ENCODE measurements at regions not wholly inside any gene's neighbourhood (a gene's known extent, or its start where the extent isn't known, plus 50 kb on each side); places are given as distances from the start of the nearest gene placed in this dataset.

DNA sequence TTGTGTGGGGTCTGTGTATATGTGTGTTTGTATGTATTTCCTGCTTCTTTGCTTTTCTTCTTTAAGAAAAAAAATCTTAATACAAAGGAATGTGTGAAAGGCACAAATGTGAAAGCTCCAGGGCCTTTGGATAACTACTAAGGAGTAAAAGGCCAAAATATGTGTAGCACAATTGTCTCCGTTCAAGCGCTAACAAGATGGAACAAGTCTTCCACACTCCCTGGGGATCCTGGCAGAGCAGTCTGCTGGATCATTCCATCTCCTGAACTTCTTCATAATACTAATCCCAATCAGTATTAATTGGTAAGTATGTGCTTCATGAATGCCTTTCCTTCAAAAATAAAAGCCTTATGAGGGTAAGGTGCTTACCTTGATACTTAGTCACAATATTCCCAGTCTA, 462.5 kb upstream of the TBX3 start:
- no peak for TF ChIP-seq GATA1 (IDR thresholded peaks at IDR 0.05; ENCODE audit: low read depth, low read length)
- no peak for TF ChIP-seq POLR2A (IDR thresholded peaks at IDR 0.05; ENCODE audit: low read length)
- DNase-seq: no peak

GRCh38 chr12:115144425-115144824, 460.4 kb upstream of the TBX3 start:
- no peak for DNase-seq
- no peak for TF ChIP-seq GATA1 (IDR thresholded peaks at IDR 0.05; ENCODE audit: low read depth, low read length)
- TF ChIP-seq POLR2A (IDR thresholded peaks at IDR 0.05; ENCODE audit: low read length): no peak

GRCh38 chr12:115140981-115141655, 457.1 kb upstream of the TBX3 start:
- TF ChIP-seq POLR2A (IDR thresholded peaks at IDR 0.05; ENCODE audit: low read length) (no peak), GATA1 (IDR thresholded peaks at IDR 0.05; ENCODE audit: low read depth, low read length) (no peak)
- DNase-seq: no peak

- TF ChIP-seq POLR2A (IDR thresholded peaks at IDR 0.05; ENCODE audit: low read length) (no peak), GATA1 (IDR thresholded peaks at IDR 0.05; ENCODE audit: low read depth, low read length) (no peak)
- DNase-seq: no peak
Observed at GRCh38 chr12:115137812-115138521, 454.0 kb upstream of the TBX3 start.

DNA sequence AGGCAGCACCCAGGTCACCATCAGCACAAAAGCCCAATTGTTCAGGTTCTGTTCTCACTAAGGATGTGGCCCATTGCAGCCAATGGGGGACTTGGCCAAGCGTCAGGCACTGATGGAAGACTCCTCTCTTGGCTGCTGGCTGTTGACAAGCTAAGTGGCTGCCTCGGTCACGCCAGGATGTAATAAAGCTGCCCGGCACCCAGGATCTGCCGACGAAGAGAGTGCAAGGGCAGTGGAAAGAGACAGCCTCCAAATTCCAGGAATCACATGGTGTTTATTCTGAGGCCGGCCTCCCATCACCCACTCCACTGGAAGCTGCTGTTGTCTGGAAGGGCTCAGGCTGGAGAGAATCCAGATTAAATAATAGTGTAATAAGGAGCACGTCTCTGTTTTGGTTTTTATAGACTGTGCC, 451.8 kb upstream of the TBX3 start:
- no peak for DNase-seq
- TF ChIP-seq POLR2A (IDR thresholded peaks at IDR 0.05; ENCODE audit: low read length): no peak
- no peak for TF ChIP-seq GATA1 (IDR thresholded peaks at IDR 0.05; ENCODE audit: low read depth, low read length)

DNA sequence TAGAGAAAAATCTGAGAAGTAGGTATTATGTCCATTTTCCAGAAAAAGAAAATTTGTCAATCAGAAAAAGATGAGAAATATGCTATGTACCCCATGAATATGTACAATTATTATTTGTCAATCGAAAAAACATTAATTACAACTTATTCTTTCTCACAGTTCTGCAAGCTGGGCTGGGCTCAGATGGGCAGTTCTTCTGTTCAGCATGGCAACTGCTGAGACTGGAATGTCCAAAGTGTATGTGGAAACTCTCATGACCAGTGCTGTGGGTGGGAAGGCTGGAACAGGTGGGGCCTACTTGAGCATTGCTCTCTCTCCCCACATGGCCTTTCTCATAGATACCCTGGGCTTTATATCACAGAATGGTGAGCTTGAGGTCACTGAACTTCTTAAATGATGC, 450.3 kb upstream of the TBX3 start:
- no peak for TF ChIP-seq GATA1 (IDR thresholded peaks at IDR 0.05; ENCODE audit: low read depth, low read length)
- TF ChIP-seq POLR2A (IDR thresholded peaks at IDR 0.05; ENCODE audit: low read length): no peak
- DNase-seq: no peak

- no peak for DNase-seq
- no peak for TF ChIP-seq POLR2A (IDR thresholded peaks at IDR 0.05; ENCODE audit: low read length)
- no peak for TF ChIP-seq GATA1 (IDR thresholded peaks at IDR 0.05; ENCODE audit: low read depth, low read length)
Observed at GRCh38 chr12:115132905-115133304, 448.9 kb upstream of the TBX3 start.

DNA sequence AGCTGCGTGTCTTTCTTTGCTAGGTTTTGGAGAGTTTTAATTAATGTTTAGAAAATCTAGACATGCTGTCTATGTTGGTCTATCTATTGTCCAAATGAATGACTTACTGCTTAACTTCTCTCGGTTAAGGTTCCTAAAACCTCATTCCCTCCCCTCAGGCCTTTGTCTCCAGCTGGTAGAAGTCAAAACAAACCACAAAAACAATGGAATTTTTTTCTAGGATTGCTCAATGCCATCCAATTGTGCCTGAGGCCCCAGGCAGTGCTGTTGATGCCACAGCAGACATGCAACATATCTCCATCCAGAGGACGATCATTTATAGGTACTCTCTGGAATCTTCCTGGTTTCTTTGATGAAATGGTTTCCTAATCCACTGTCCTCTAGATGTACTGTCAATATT, 448.2 kb upstream of the TBX3 start:
- no peak for TF ChIP-seq GATA1 (IDR thresholded peaks at IDR 0.05; ENCODE audit: low read depth, low read length)
- TF ChIP-seq POLR2A (IDR thresholded peaks at IDR 0.05; ENCODE audit: low read length): no peak
- DNase-seq: no peak

DNA sequence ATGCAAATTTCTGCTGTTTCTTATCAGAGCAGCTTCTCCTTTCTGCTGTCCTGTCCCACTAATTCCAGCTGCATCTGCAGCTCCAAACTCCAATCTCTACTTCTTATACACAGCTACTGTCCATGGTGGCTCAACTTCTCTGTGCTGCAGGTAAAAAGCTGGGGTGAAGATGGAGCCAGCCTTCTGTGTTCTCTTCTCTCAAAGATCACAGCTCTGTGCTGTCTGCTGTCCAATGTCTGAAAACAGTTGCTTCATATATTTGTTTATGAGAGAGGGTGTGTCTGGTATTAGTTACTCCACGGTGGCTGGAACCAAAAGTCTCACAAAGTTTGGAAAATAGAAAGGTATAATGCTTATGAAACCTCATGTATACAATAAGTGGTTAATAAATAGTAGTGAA, 445.8 kb upstream of the TBX3 start:
- no peak for DNase-seq
- no peak for TF ChIP-seq POLR2A (IDR thresholded peaks at IDR 0.05; ENCODE audit: low read length)
- no peak for TF ChIP-seq GATA1 (IDR thresholded peaks at IDR 0.05; ENCODE audit: low read depth, low read length)

DNA sequence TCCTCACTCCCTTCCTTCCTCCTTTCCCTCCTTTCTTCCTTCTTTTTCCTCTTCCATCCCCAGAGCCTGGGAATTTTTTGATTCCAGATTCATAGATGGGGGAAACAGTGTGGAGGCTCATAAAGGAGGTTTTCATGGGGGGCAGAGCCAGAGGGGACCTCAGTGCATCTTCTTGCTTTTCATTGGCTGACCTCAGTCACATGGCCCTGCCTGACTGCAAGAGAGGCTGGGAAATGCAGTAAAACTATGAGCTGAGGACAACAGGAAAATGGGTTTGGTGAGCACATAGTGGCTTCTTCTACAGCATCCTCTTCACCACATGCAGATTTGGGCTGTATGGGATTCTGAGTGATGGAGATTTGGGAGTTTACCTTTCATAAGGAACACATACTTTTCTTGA, 437.1 kb upstream of the TBX3 start:
- TF ChIP-seq POLR2A (IDR thresholded peaks at IDR 0.05; ENCODE audit: low read length): no peak
- TF ChIP-seq GATA1 (IDR thresholded peaks at IDR 0.05; ENCODE audit: low read depth, low read length): no peak

DNA sequence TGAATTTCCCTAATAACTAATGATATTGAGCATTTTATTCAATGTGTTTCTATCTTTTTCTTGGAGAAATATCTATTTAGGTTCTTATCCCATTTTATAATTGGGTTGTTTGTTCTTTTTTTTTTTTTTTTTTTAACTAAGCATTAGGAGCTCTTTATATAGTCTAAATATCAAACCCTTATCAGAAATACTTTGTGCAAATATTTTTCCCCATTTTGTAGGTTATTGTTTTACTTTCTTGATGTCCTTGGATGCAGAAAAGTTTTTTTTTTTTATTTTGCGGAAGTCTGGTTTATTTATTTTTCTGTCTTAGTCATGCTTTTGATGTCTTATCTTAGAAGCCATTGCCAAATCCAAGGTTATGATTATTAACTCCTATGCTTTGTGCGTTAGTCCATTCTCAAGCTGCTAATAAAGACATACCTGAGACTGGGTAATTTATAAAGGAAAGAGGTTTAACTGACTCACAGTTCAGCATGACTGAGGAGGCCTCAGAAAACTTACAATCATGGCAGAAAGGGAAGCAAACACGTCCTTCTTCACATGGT, 434.3 kb upstream of the TBX3 start:
- TF ChIP-seq GATA1 (IDR thresholded peaks at IDR 0.05; ENCODE audit: low read depth, low read length) (no peak), POLR2A (IDR thresholded peaks at IDR 0.05; ENCODE audit: low read length) (no peak)
- no peak for DNase-seq

More for the DNA sequence above, 437.1 kb upstream of the TBX3 start:
- DNase-seq: no peak

- TF ChIP-seq POLR2A (IDR thresholded peaks at IDR 0.05; ENCODE audit: low read length) (no peak), GATA1 (IDR thresholded peaks at IDR 0.05; ENCODE audit: low read depth, low read length) (no peak)
- DNase-seq: no peak
Observed at GRCh38 chr12:115114140-115114539, 430.2 kb upstream of the TBX3 start.

- TF ChIP-seq POLR2A (IDR thresholded peaks at IDR 0.05; ENCODE audit: low read length) (no peak), GATA1 (IDR thresholded peaks at IDR 0.05; ENCODE audit: low read depth, low read length) (no peak)
- no peak for DNase-seq
Observed at GRCh38 chr12:115109863-115110262, 425.9 kb upstream of the TBX3 start.

GRCh38 chr12:115108129-115109100, 424.4 kb upstream of the TBX3 start:
- TF ChIP-seq GATA1 (IDR thresholded peaks at IDR 0.05; ENCODE audit: low read depth, low read length): no peak
- no peak for TF ChIP-seq POLR2A (IDR thresholded peaks at IDR 0.05; ENCODE audit: low read length)
- DNase-seq: no peak

All from erythroblast (primary cell).